Thoracic aorta (tissue), 2 donors: ENCODE measurements at regions not wholly inside any gene's neighbourhood (a gene's known extent, or its start where the extent isn't known, plus 50 kb on each side); places are given as distances from the start of the nearest gene placed in this dataset.
A peak's percentile ranks its signal among the peaks of the same experiment; 100 is the strongest.

Source experiments
- ATAC-seq: fragments of 150-250 bp; one replicate; pipeline ENCODE4 v1.8.0; 2017; ENCODE audit warnings: low read depth; ENCODE audit not compliant: insufficient number of reproducible peaks, low FRiP score
- DNase-seq: peaks from one replicate; pipeline ENCODE4 v3.0.0-alpha.2; 2020; ENCODE audit warnings: low spot score
- H3K27ac ChIP-seq, 2 donors: fragments of 200-600 bp; sonication (generic); 1 replicate in 1 of 2; 2 replicates in 1 of 2; pipeline ENCODE4 v1.5.1; 2016; ENCODE audit warnings: mild to moderate bottlenecking in 2 of 2, moderate library complexity in 2 of 2
- H3K27me3 ChIP-seq: fragments of 200-600 bp; sonication (generic); replicated peaks from 2 replicates; pipeline ENCODE4 v1.6.0; 2016; ENCODE audit warnings: mild to moderate bottlenecking; ENCODE audit not compliant: insufficient read depth
- H3K36me3 ChIP-seq: fragments of 200-600 bp; sonication (generic); one replicate; pipeline ENCODE4 v1.5.1; 2016
- H3K4me1 ChIP-seq, 2 donors: fragments of 200-600 bp; sonication (generic); 1 replicate in 1 of 2; 2 replicates in 1 of 2; pipeline versions ENCODE4 v1.5.1 to v1.6.0; 2016; ENCODE audit warnings: low read depth in 2 of 2, mild to moderate bottlenecking in 1 of 2; ENCODE audit not compliant: control insufficient read depth in 1 of 2
- H3K4me3 ChIP-seq: fragments of 200-600 bp; sonication (generic); 2 replicates; pipeline ENCODE4 v1.5.1; 2016; ENCODE audit warnings: mild to moderate bottlenecking
- H3K9me3 ChIP-seq: fragments of 200-600 bp; sonication (generic); 2 replicates; pipeline ENCODE4 v1.5.1; 2016
- TF ChIP-seq, protein P1 (sequence below): fragments of 200-600 bp; sonication (generic); IDR thresholded peaks from one replicate; pipeline ENCODE4 v1.5.1; 2019; ENCODE audit warnings: antibody characterized with exemption

DNA sequence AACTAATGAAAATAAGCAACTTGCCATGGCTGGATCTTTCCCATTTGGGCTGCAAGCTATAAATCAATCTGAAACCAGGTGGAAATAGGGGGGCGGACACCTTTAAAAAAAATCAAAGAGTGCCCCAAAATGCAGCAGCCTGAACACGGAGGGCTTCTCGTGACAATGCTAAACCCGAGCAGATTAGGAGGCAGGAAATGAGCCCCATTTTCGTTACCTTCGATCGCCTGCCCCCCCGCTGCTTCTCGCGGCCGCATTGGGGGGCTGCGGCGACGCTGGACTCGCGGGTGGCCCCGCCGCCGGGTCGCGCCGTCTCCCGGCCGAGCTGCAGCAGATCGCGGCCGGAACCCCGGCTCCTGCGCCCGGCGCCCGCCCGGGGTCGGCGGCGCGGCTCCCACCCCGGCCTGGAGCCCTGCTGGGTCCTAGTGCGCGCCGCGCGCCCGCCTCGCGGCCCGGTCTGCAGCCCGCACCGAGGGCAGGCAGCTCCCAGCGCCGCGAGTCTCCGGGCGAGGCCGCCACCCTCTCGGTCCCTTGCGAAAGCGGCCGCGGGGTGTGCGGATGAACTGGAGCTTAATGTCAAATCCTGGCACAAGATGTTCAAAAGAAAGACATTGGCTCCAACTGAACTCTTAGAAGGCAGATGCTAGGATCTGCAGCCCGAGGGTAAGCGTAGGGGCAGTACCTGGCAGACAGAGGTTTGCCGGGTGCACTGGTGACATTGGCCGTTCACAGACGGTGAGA lies 201.9 kb upstream of the FOXN3 start:
- TF ChIP-seq, protein P1, sequence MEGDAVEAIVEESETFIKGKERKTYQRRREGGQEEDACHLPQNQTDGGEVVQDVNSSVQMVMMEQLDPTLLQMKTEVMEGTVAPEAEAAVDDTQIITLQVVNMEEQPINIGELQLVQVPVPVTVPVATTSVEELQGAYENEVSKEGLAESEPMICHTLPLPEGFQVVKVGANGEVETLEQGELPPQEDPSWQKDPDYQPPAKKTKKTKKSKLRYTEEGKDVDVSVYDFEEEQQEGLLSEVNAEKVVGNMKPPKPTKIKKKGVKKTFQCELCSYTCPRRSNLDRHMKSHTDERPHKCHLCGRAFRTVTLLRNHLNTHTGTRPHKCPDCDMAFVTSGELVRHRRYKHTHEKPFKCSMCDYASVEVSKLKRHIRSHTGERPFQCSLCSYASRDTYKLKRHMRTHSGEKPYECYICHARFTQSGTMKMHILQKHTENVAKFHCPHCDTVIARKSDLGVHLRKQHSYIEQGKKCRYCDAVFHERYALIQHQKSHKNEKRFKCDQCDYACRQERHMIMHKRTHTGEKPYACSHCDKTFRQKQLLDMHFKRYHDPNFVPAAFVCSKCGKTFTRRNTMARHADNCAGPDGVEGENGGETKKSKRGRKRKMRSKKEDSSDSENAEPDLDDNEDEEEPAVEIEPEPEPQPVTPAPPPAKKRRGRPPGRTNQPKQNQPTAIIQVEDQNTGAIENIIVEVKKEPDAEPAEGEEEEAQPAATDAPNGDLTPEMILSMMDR, result no peak
- DNase-seq, result no peak
- H3K27ac ChIP-seq, result peak overlapping the region; percentile 62 to 74
- H3K9me3 ChIP-seq, result no peaks in the 10 kb centered on the region
- no peak for ATAC-seq
- H3K4me3 ChIP-seq, result peak overlapping the region; percentile 84
- H3K4me1 ChIP-seq, result peaks cover 14 to 43% of the 10 kb centered on the region in 2 donors
- H3K27me3 ChIP-seq, result no peaks in the 10 kb centered on the region
- no peaks in the 10 kb centered on the region for H3K36me3 ChIP-seq

DNA sequence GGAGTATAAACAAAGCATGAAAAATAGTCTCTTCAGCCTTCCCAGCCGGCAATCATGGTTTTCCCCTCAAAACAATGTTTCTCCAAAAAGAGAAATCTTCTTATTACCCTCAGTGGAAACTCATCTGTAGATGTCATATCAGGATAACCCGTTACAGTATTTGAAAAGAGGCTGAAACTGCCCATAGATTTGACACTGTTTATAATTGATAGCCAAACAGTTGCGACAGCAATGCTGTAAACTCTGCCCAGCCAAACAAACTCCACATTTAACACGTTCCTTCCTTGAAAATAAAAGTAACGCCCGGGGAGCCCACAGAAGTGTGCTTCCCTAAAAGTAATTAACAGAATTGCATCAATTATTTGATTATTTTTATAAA lies 201.3 kb upstream of the FOXN3 start:
- ATAC-seq (peak; percentile 63), DNase-seq (no peak)
- Histone ChIP-seq H3K27ac (peak overlapping the region; percentile 62 to 74), H3K9me3 (no peaks in the 10 kb centered on the region), H3K27me3 (no peaks in the 10 kb centered on the region), H3K36me3 (no peaks in the 10 kb centered on the region), H3K4me1 (peaks cover 14 to 47% of the 10 kb centered on the region in 2 donors), H3K4me3 (peak overlapping the region; percentile 84)
- TF ChIP-seq, protein P1, result no peak

DNA sequence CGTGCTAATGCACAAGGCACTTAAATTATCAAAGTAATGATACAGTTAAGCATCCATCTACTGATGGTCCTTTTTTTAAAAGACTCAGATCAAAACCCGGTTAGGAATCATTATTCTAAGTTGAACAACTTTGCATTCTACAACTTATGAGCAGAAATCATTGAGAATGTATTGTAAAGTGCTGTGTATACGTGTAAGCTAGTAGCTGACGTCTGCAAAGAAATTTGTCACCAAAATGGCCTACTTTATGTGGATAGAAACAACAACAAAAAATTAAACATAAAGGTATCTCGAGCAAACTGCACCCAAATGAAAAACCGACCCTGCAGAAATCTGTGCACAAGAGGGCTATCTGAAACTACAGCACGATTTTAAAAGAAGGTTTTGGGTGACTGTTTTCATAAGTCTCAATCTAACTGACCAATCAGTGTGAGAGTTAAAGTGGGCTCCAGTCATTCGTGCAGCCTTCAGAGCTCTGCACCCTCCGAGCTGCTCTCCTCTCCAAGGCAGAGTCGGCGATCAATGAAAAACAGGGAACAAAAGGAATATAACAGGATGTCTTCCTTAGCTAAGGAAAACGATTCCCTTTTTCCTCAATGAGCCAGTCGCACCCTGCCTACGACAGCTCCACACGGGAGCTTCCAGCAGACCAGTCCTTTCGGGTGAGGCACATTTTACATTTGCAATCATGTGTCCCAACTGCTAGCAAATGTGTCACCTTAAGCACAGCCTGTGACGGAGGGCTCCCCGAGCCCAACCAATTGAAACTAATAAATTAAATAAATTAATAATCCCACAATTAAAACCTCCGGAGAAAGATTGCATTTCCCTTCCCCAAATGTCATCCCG lies 200.7 kb upstream of the FOXN3 start:
- Histone ChIP-seq H3K36me3 (no peaks in the 10 kb centered on the region), H3K4me3 (peak overlapping the region; percentile 84), H3K27ac (peak overlapping the region; percentile 62 to 74), H3K27me3 (no peaks in the 10 kb centered on the region), H3K9me3 (no peaks in the 10 kb centered on the region), H3K4me1 (peaks cover 14 to 47% of the 10 kb centered on the region in 2 donors)
- ATAC-seq (no peak), DNase-seq (no peak)
- TF ChIP-seq, protein P1, result no peak

DNA sequence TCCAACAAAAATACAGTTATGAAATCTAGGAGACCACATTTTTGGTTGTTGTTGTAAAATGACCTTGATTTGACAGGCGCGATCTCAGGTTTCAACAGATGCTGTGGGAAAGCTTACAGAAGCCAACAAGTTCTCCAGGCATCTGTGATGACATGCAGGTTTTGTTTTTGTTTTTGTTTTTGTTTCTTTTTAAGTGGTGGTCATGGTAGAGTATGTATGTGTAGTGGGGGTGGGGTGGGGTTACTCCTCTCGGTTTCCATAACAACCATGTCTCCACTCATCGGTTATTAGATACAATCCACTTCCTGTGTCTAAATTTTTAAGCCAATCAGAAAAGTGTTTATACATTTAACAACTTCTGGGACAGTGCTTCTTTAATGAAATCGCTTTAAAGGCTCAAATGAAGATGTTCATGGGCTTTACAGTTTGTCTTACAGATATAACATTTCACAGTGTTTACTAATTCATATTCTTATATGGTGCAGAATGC lies 199.9 kb upstream of the FOXN3 start:
- peak overlapping the region; percentile 84 for H3K4me3 ChIP-seq
- H3K36me3 ChIP-seq, result no peaks in the 10 kb centered on the region
- peaks cover 14 to 47% of the 10 kb centered on the region in 2 donors for H3K4me1 ChIP-seq
- TF ChIP-seq, protein P1, result no peak
- DNase-seq (no peak), ATAC-seq (no peak)
- no peaks in the 10 kb centered on the region for H3K9me3 ChIP-seq
- no peaks in the 10 kb centered on the region for H3K27me3 ChIP-seq
- H3K27ac ChIP-seq, result peak overlapping the region in 1 of 2 donors; percentile 29

DNA sequence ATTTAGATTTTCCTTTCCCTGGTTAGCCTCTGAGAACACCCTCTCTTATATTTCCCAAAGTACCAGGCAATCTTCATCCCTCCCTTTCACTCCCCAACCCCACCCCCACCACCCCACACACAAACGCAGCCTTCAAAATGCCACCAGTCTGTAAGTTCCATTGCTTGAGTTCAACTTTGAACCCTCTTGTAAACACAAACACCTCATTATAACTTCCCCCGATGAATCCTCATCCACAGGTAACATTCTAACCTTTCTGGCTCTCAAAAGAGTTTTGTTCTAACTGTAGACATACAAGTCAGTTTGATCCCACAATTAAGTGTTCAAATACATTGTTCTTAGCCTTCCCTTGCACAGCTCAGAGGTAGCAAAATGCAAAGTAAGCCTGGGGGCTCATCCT lies 199.4 kb upstream of the FOXN3 start:
- no peak for DNase-seq
- Histone ChIP-seq H3K4me3 (peak overlapping the region; percentile 84), H3K27me3 (no peaks in the 10 kb centered on the region), H3K9me3 (no peaks in the 10 kb centered on the region), H3K4me1 (peaks cover 14 to 47% of the 10 kb centered on the region in 2 donors), H3K36me3 (no peaks in the 10 kb centered on the region), H3K27ac (peak overlapping the region in 1 of 2 donors; percentile 29)
- ATAC-seq, result no peak
- TF ChIP-seq, protein P1, result no peak
